SKM-1 (cell line): ENCODE measurements at regions not wholly inside any gene's neighbourhood (a gene's known extent, or its start where the extent isn't known, plus 50 kb on each side); places are given as distances from the start of the nearest gene placed in this dataset.

Experiments
- DNase-seq: peaks from one replicate; lab custom pipeline; 2025; ENCODE audit not compliant: unreplicated experiment; lab: John Stamatoyannopoulos, UW

- no peak for DNase-seq
These were observed 397.6 kb downstream of the NUAK1 start for GRCh38 chr12:105740970-105741725.

GRCh38 chr12:105741786-105742566 lies 396.8 kb downstream of the NUAK1 start:
- DNase-seq: no peak

- DNase-seq: no peak
These were observed 396.2 kb downstream of the NUAK1 start for GRCh38 chr12:105742567-105742874.

- no peak for DNase-seq
These were observed 394.2 kb downstream of the NUAK1 start for GRCh38 chr12:105744371-105745058.

GRCh38 chr12:105745811-105746210 lies 392.9 kb downstream of the NUAK1 start:
- no peak for DNase-seq

- DNase-seq: no peak
These were observed 389.8 kb downstream of the NUAK1 start for GRCh38 chr12:105748806-105749600.

- DNase-seq: no peak
These were observed 388.7 kb downstream of the NUAK1 start for GRCh38 chr12:105750096-105750495.

GRCh38 chr12:105754313-105754712 lies 384.4 kb downstream of the NUAK1 start:
- no peak for DNase-seq

- DNase-seq: no peak
These were observed 381.8 kb downstream of the NUAK1 start for GRCh38 chr12:105756961-105757360.

- no peak for DNase-seq
These were observed 379.6 kb downstream of the NUAK1 start for GRCh38 chr12:105759149-105759548.

GRCh38 chr12:105761075-105761474 lies 377.7 kb downstream of the NUAK1 start:
- DNase-seq: no peak

- DNase-seq: no peak
These were observed 374.4 kb downstream of the NUAK1 start for GRCh38 chr12:105764216-105764835.

GRCh38 chr12:105765053-105766014 lies 373.4 kb downstream of the NUAK1 start:
- DNase-seq: no peak

- no peak for DNase-seq
These were observed 372.7 kb downstream of the NUAK1 start for GRCh38 chr12:105766029-105766428.

- no peak for DNase-seq
These were observed 369.3 kb downstream of the NUAK1 start for GRCh38 chr12:105769486-105769885.

- DNase-seq: no peak
These were observed 365.3 kb downstream of the NUAK1 start for GRCh38 chr12:105773471-105773870.

GRCh38 chr12:105774037-105774436 lies 364.7 kb downstream of the NUAK1 start:
- no peak for DNase-seq

GRCh38 chr12:105775343-105775742 lies 363.4 kb downstream of the NUAK1 start:
- no peak for DNase-seq
